Fibroblast of pulmonary artery (primary cell): ENCODE measurements at regions not wholly inside any gene's neighbourhood (a gene's known extent, or its start where the extent isn't known, plus 50 kb on each side); places are given as distances from the start of the nearest gene placed in this dataset.
A peak's percentile ranks its signal among the peaks of the same experiment; 100 is the strongest.

Experiments used
- DNase-seq: peaks from one replicate; pipeline ENCODE4 v3.0.0-alpha.2; 2010; ENCODE audit warnings: low read depth
- H3K4me3 ChIP-seq: replicated peaks from 2 replicates; pipeline ENCODE4 v1.5.1; 2011; ENCODE audit warnings: low read depth, mild to moderate bottlenecking, control low read depth, low read length, moderate library complexity
- CTCF ChIP-seq: IDR thresholded peaks from 2 replicates; pipeline ENCODE4 v1.5.1; 2011; ENCODE audit warnings: mild to moderate bottlenecking, control low read depth, low read length, inconsistent platforms; ENCODE audit errors: missing control alignments

- TF ChIP-seq CTCF, result no peak
- no peak overlapping the region for H3K4me3 ChIP-seq
Measured at GRCh38 chr15:69697916-69698315, 245.3 kb downstream of the RPLP1 start.

GRCh38 chr15:69699096-69699495 is 246.5 kb downstream of the RPLP1 start:
- DNase-seq, result no peak
- no peak overlapping the region for H3K4me3 ChIP-seq
- TF ChIP-seq CTCF, result no peak

More at GRCh38 chr15:69697916-69698315, 245.3 kb downstream of the RPLP1 start:
- DNase-seq, result no peak

GRCh38 chr15:69700380-69700779 is 247.8 kb downstream of the RPLP1 start:
- no peak for TF ChIP-seq CTCF
- DNase-seq, result no peak
- H3K4me3 ChIP-seq, result no peak overlapping the region

GRCh38 chr15:69701198-69701597 is 248.6 kb downstream of the RPLP1 start:
- no peak for TF ChIP-seq CTCF
- H3K4me3 ChIP-seq, result no peak overlapping the region
- DNase-seq, result no peak

- DNase-seq, result peak; percentile 13
- no peak for TF ChIP-seq CTCF
- no peak overlapping the region for H3K4me3 ChIP-seq
Measured at GRCh38 chr15:69703532-69704187, 251.0 kb downstream of the RPLP1 start.

GRCh38 chr15:69704229-69704628 is 251.6 kb downstream of the RPLP1 start:
- no peak overlapping the region for H3K4me3 ChIP-seq
- no peak for TF ChIP-seq CTCF
- DNase-seq, result no peak

GRCh38 chr15:69704700-69705099 is 252.1 kb downstream of the RPLP1 start:
- TF ChIP-seq CTCF, result no peak
- H3K4me3 ChIP-seq, result no peak overlapping the region
- DNase-seq, result no peak
